GM12872 (cell line): ENCODE measurements at regions not wholly inside any gene's neighbourhood (a gene's known extent, or its start where the extent isn't known, plus 50 kb on each side); places are given as distances from the start of the nearest gene placed in this dataset.

Experiments
- CTCF ChIP-seq: IDR thresholded peaks from 3 replicates; pipeline ENCODE4 v1.5.1; 2011; ENCODE audit warnings: low read depth, mild to moderate bottlenecking, low read length, moderate library complexity; ENCODE audit not compliant: insufficient read depth

GRCh38 chr1:112284796-112285195 lies 111.2 kb upstream of the CTTNBP2NL start:
- no peak for TF ChIP-seq CTCF

- no peak for TF ChIP-seq CTCF
Observed at GRCh38 chr1:112285316-112285715, 110.7 kb upstream of the CTTNBP2NL start.

- TF ChIP-seq CTCF, result no peak
Observed at GRCh38 chr1:112285746-112286145, 110.3 kb upstream of the CTTNBP2NL start.

- TF ChIP-seq CTCF, result no peak
Observed at GRCh38 chr1:112296908-112297307, 99.1 kb upstream of the CTTNBP2NL start.

- TF ChIP-seq CTCF, result no peak
Observed at GRCh38 chr1:112297536-112297935, 98.5 kb upstream of the CTTNBP2NL start.

GRCh38 chr1:112298558-112298957 lies 97.5 kb upstream of the CTTNBP2NL start:
- peak; percentile 71 for TF ChIP-seq CTCF

GRCh38 chr1:112304126-112304525 lies 91.9 kb upstream of the CTTNBP2NL start:
- TF ChIP-seq CTCF, result no peak

- TF ChIP-seq CTCF, result no peak
Observed at GRCh38 chr1:112304612-112305011, 91.4 kb upstream of the CTTNBP2NL start.
